Subcutaneous abdominal adipose tissue (tissue), 5 donors: ENCODE measurements at regions not wholly inside any gene's neighbourhood (a gene's known extent, or its start where the extent isn't known, plus 50 kb on each side); places are given as distances from the start of the nearest gene placed in this dataset.

Experiments used
- H3K27ac ChIP-seq: one replicate; pipeline ENCODE4 v1.7.0; 2013; ENCODE audit warnings: low read depth, mild to moderate bottlenecking, inconsistent platforms, low read length, moderate library complexity
- H3K27me3 ChIP-seq, 5 donors: one replicate each; pipeline ENCODE4 v1.7.0; 2013; ENCODE audit warnings: low read length in 5 of 5, inconsistent platforms in 1 of 5; ENCODE audit not compliant: control insufficient read depth in 5 of 5, insufficient read depth in 4 of 5
- H3K36me3 ChIP-seq, 5 donors: one replicate each; pipeline ENCODE4 v1.7.0; 2013; ENCODE audit warnings: low read length in 5 of 5; ENCODE audit not compliant: control insufficient read depth in 5 of 5, insufficient read depth in 5 of 5
- H3K4me1 ChIP-seq, 5 donors: one replicate each; pipeline ENCODE4 v1.7.0; 2013; ENCODE audit warnings: low read length in 5 of 5, mild to moderate bottlenecking in 3 of 5, moderate library complexity in 1 of 5; ENCODE audit not compliant: control insufficient read depth in 5 of 5, insufficient read depth in 5 of 5
- H3K4me3 ChIP-seq, 5 donors: one replicate each; pipeline ENCODE4 v1.7.0; 2013; ENCODE audit warnings: low read length in 5 of 5, low read depth in 1 of 5
- H3K9ac ChIP-seq, 5 donors: one replicate each; pipeline ENCODE4 v1.7.0; 2013; ENCODE audit warnings: low read length in 5 of 5, mild to moderate bottlenecking in 4 of 5, moderate library complexity in 3 of 5
- H3K9me3 ChIP-seq, 5 donors: one replicate each; pipeline ENCODE4 v1.7.0; 2013; ENCODE audit warnings: low read length in 5 of 5; ENCODE audit not compliant: control insufficient read depth in 5 of 5
- donor health status: healthy.
- donor health status: healthy.
- donor health status: healthy.
- donor health status: healthy.
- donor health status: healthy.

GRCh38 chr2:176493909-176494308 lies 224.7 kb downstream of the MTX2 start:
- H3K27me3 ChIP-seq = no peaks in the 10 kb centered on the region
- no peak overlapping the region for H3K4me3 ChIP-seq
- H3K9ac ChIP-seq = no peak overlapping the region
- no peaks in the 10 kb centered on the region for H3K9me3 ChIP-seq
- H3K36me3 ChIP-seq = no peaks in the 10 kb centered on the region
- H3K4me1 ChIP-seq = peaks cover 0 to 58% (median 44%) of the 10 kb centered on the region in 5 donors
- peak overlapping the region; percentile 44 for H3K27ac ChIP-seq

GRCh38 chr2:176494949-176495353 lies 225.7 kb downstream of the MTX2 start:
- peaks cover 0 to 57% (median 42%) of the 10 kb centered on the region in 5 donors for H3K4me1 ChIP-seq
- no peak overlapping the region for H3K27ac ChIP-seq
- H3K27me3 ChIP-seq = no peaks in the 10 kb centered on the region
- no peaks in the 10 kb centered on the region for H3K36me3 ChIP-seq
- peak overlapping the region in 1 of 5 donors; percentile 16 for H3K9ac ChIP-seq
- H3K4me3 ChIP-seq = no peak overlapping the region
- no peaks in the 10 kb centered on the region for H3K9me3 ChIP-seq

GRCh38 chr2:176495826-176496225 lies 226.6 kb downstream of the MTX2 start:
- Histone ChIP-seq H3K9me3 (no peaks in the 10 kb centered on the region), H3K27me3 (no peaks in the 10 kb centered on the region), H3K4me3 (no peak overlapping the region), H3K9ac (no peak overlapping the region), H3K4me1 (peaks cover 0 to 56% (median 35%) of the 10 kb centered on the region in 5 donors), H3K27ac (no peak overlapping the region), H3K36me3 (no peaks in the 10 kb centered on the region)

- Histone ChIP-seq H3K36me3 (no peaks in the 10 kb centered on the region), H3K4me3 (peak overlapping the region in 3 of 5 donors; percentile 26 to 43 (median 28)), H3K27me3 (peaks cover 0 to 2% (median 0%) of the 10 kb centered on the region in 5 donors), H3K9ac (no peak overlapping the region), H3K9me3 (no peaks in the 10 kb centered on the region), H3K4me1 (peaks cover 0 to 55% (median 30%) of the 10 kb centered on the region in 5 donors), H3K27ac (no peak overlapping the region)
These were observed 227.5 kb downstream of the MTX2 start for GRCh38 chr2:176496761-176497160.

- H3K4me1 ChIP-seq = peaks cover 0 to 24% (median 8%) of the 10 kb centered on the region in 5 donors
- no peak overlapping the region for H3K27ac ChIP-seq
- H3K9ac ChIP-seq = no peak overlapping the region
- no peaks in the 10 kb centered on the region for H3K36me3 ChIP-seq
- H3K4me3 ChIP-seq = no peak overlapping the region
- H3K27me3 ChIP-seq = peaks cover 0 to 5% (median 4%) of the 10 kb centered on the region in 5 donors
- no peaks in the 10 kb centered on the region for H3K9me3 ChIP-seq
These were observed 231.7 kb downstream of the MTX2 start for GRCh38 chr2:176500901-176501300.

- Histone ChIP-seq H3K4me1 (peaks cover 0 to 19% (median 2%) of the 10 kb centered on the region in 5 donors), H3K27ac (no peak overlapping the region)
These were observed 232.4 kb downstream of the MTX2 start for GRCh38 chr2:176501617-176502016.

GRCh38 chr2:176502619-176503018 lies 233.4 kb downstream of the MTX2 start:
- Histone ChIP-seq H3K27ac (no peak overlapping the region), H3K36me3 (no peaks in the 10 kb centered on the region), H3K4me1 (peaks cover 0 to 18% (median 6%) of the 10 kb centered on the region in 5 donors), H3K4me3 (no peak overlapping the region), H3K9ac (no peak overlapping the region), H3K27me3 (peaks cover 0 to 5% (median 4%) of the 10 kb centered on the region in 5 donors), H3K9me3 (no peaks in the 10 kb centered on the region)

More at GRCh38 chr2:176501617-176502016, 232.4 kb downstream of the MTX2 start:
- no peak overlapping the region for H3K4me3 ChIP-seq
- H3K27me3 ChIP-seq = peaks cover 0 to 5% (median 4%) of the 10 kb centered on the region in 5 donors
- H3K9ac ChIP-seq = no peak overlapping the region
- H3K9me3 ChIP-seq = no peaks in the 10 kb centered on the region
- no peaks in the 10 kb centered on the region for H3K36me3 ChIP-seq

- H3K4me3 ChIP-seq = no peak overlapping the region
- H3K9ac ChIP-seq = no peak overlapping the region
- peaks cover 0 to 5% (median 4%) of the 10 kb centered on the region in 5 donors for H3K27me3 ChIP-seq
- H3K27ac ChIP-seq = no peak overlapping the region
- no peaks in the 10 kb centered on the region for H3K36me3 ChIP-seq
- H3K9me3 ChIP-seq = no peaks in the 10 kb centered on the region
- H3K4me1 ChIP-seq = peaks cover 0 to 24% (median 12%) of the 10 kb centered on the region in 5 donors
These were observed 234.5 kb downstream of the MTX2 start for GRCh38 chr2:176503776-176504175.

GRCh38 chr2:176504440-176504839 lies 235.2 kb downstream of the MTX2 start:
- Histone ChIP-seq H3K4me1 (peaks cover 0 to 24% (median 12%) of the 10 kb centered on the region in 5 donors), H3K36me3 (no peaks in the 10 kb centered on the region), H3K9me3 (no peaks in the 10 kb centered on the region), H3K4me3 (no peak overlapping the region), H3K27ac (no peak overlapping the region), H3K27me3 (peaks cover 0 to 5% (median 4%) of the 10 kb centered on the region in 5 donors), H3K9ac (no peak overlapping the region)

DNA sequence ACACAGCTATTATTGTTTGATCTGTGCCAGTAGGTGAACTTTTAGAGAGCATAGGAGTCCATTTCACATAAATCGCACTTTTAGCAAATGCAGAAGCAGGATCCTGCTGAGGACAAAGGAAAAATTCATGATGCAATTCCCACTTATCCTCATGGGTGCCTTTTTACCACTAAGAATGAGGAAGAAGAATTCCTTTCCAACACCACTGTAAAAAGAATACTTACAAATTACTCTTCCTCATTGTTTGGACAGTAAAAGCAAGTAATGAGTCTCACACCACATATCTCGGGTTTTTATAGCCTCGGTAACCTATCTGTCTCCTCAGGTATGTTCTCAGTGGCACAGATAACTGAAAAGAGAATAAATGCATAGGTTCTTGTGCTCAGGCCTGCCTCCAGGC lies 238.5 kb downstream of the MTX2 start:
- no peak overlapping the region for H3K9ac ChIP-seq
- no peaks in the 10 kb centered on the region for H3K9me3 ChIP-seq
- no peak overlapping the region for H3K4me3 ChIP-seq
- no peak overlapping the region for H3K27ac ChIP-seq
- no peaks in the 10 kb centered on the region for H3K36me3 ChIP-seq
- peaks cover 0 to 5% (median 0%) of the 10 kb centered on the region in 5 donors for H3K27me3 ChIP-seq
- H3K4me1 ChIP-seq = peaks cover 0 to 14% (median 10%) of the 10 kb centered on the region in 5 donors
